CD8-positive, alpha-beta memory T cell (primary cell): ENCODE measurements at regions not wholly inside any gene's neighbourhood (a gene's known extent, or its start where the extent isn't known, plus 50 kb on each side); places are given as distances from the start of the nearest gene placed in this dataset.
"Not testable (repeated sequence)": the region's sequence is repeated elsewhere in the genome, so short reads cannot be mapped to it uniquely, and the experiment has no call there.

Source experiments
- CTCF ChIA-PET: fragments of 350-600 bp; sonication (Branson Sonifier 250); formaldehyde crosslinking; loops from one replicate; lab custom pipeline; 2021; ENCODE audit warnings: antibody characterized with exemption; lab: Charles Lee
- POLR2A ChIA-PET: fragments of 350-600 bp; sonication (Branson Sonifier 250); formaldehyde crosslinking; loops from one replicate; lab custom pipeline; 2021; ENCODE audit warnings: antibody characterized with exemption; lab: Charles Lee
- DNase-seq, 5 donors: peaks; one replicate each; pipeline versions ENCODE4 v3.0.0 to v3.0.0-alpha.2; 2020 to 2022; ENCODE audit warnings: mixed read lengths in 1 of 5
- H3K27ac ChIP-seq: one replicate; pipeline ENCODE4 v1.7.0; 2013; ENCODE audit warnings: low read depth, mild to moderate bottlenecking, low read length, moderate library complexity
- H3K27me3 ChIP-seq: 2 replicates; pipeline ENCODE4 v1.7.0; 2013; ENCODE audit warnings: low read length, mild to moderate bottlenecking; ENCODE audit not compliant: insufficient read depth, poor library complexity, severe bottlenecking
- H3K36me3 ChIP-seq: 2 replicates; pipeline ENCODE4 v1.7.0; 2013; ENCODE audit warnings: mild to moderate bottlenecking, low read length, moderate library complexity; ENCODE audit not compliant: insufficient read depth
- H3K4me1 ChIP-seq: 2 replicates; pipeline ENCODE4 v1.7.0; 2013; ENCODE audit warnings: mild to moderate bottlenecking, low read length, moderate library complexity; ENCODE audit not compliant: insufficient read depth
- H3K4me3 ChIP-seq: 2 replicates; pipeline ENCODE4 v1.7.0; 2013; ENCODE audit warnings: mild to moderate bottlenecking, low read length
- H3K9me3 ChIP-seq: 2 replicates; pipeline ENCODE4 v1.7.0; 2013; ENCODE audit warnings: mild to moderate bottlenecking, low read length
- H3K27ac Mint-ChIP-seq, 8 donors: one replicate each; pipeline ENCODE4 v1.8.0; 2020 to 2021; ENCODE audit warnings: mixed read lengths in 8 of 8, mild to moderate bottlenecking in 6 of 8, inconsistent platforms in 3 of 8, moderate library complexity in 3 of 8
- H3K27me3 Mint-ChIP-seq, 2 donors: one replicate each; pipeline ENCODE4 v1.8.0; 2020 to 2021; ENCODE audit warnings: mixed read lengths in 2 of 2, mild to moderate bottlenecking in 1 of 2, moderate library complexity in 1 of 2
- H3K36me3 Mint-ChIP-seq, 3 donors: one replicate each; pipeline ENCODE4 v1.8.0; 2020 to 2021; ENCODE audit warnings: mixed read lengths in 3 of 3, inconsistent platforms in 1 of 3, mild to moderate bottlenecking in 1 of 3
- H3K4me1 Mint-ChIP-seq, 3 donors: one replicate each; pipeline ENCODE4 v1.8.0; 2020 to 2021; ENCODE audit warnings: mixed read lengths in 3 of 3, inconsistent platforms in 1 of 3, mild to moderate bottlenecking in 1 of 3
- H3K4me3 Mint-ChIP-seq, 7 donors: one replicate each; pipeline ENCODE4 v1.8.0; 2020 to 2021; ENCODE audit warnings: mixed read lengths in 7 of 7, mild to moderate bottlenecking in 6 of 7, moderate library complexity in 4 of 7, inconsistent platforms in 2 of 7
- H3K9me3 Mint-ChIP-seq, 5 donors: one replicate each; pipeline ENCODE4 v1.8.0; 2020 to 2022; ENCODE audit warnings: mixed read lengths in 5 of 5, mild to moderate bottlenecking in 3 of 5, moderate library complexity in 2 of 5, inconsistent platforms in 1 of 5

- ChIA-PET POLR2A (no interaction called here), CTCF (no interaction called here)
- H3K27me3 Mint-ChIP-seq, result peaks cover 0 to 4% of the 10 kb centered on the region in 2 donors
- H3K36me3 Mint-ChIP-seq, result no peaks in the 10 kb centered on the region
- no peak overlapping the region for H3K27ac Mint-ChIP-seq
- Histone ChIP-seq H3K4me1 (no peaks in the 10 kb centered on the region), H3K36me3 (no peaks in the 10 kb centered on the region), H3K9me3 (no peaks in the 10 kb centered on the region), H3K27me3 (no peaks in the 10 kb centered on the region), H3K27ac (no peak overlapping the region), H3K4me3 (no peak overlapping the region)
- no peak for DNase-seq
- no peaks in the 10 kb centered on the region for H3K9me3 Mint-ChIP-seq
- H3K4me1 Mint-ChIP-seq, result no peaks in the 10 kb centered on the region
- H3K4me3 Mint-ChIP-seq, result no peak overlapping the region
These were observed 71.5 kb downstream of the COX7C start for GRCh38 chr5:86689103-86689729.

GRCh38 chr5:86709157-86709881, 91.6 kb downstream of the COX7C start:
- Histone ChIP-seq H3K9me3 (no peaks in the 10 kb centered on the region), H3K27ac (no peak overlapping the region), H3K4me1 (no peaks in the 10 kb centered on the region), H3K27me3 (no peaks in the 10 kb centered on the region), H3K4me3 (no peak overlapping the region), H3K36me3 (no peaks in the 10 kb centered on the region)
- ChIA-PET POLR2A (no interaction called here), CTCF (no interaction called here)
- H3K9me3 Mint-ChIP-seq, result no peaks in the 10 kb centered on the region
- H3K4me1 Mint-ChIP-seq, result no peaks in the 10 kb centered on the region
- H3K36me3 Mint-ChIP-seq, result peaks cover 0 to 2% (median 0%) of the 10 kb centered on the region in 3 donors
- no peak overlapping the region for H3K4me3 Mint-ChIP-seq
- DNase-seq, result no peak
- H3K27ac Mint-ChIP-seq, result no peak overlapping the region
- H3K27me3 Mint-ChIP-seq, result peaks cover 0 to 10% of the 10 kb centered on the region in 2 donors

GRCh38 chr5:86716121-86716520, 98.4 kb downstream of the COX7C start:
- Histone ChIP-seq H3K27ac (no peak overlapping the region), H3K36me3 (no peaks in the 10 kb centered on the region), H3K9me3 (no peaks in the 10 kb centered on the region), H3K4me3 (no peak overlapping the region), H3K4me1 (no peaks in the 10 kb centered on the region), H3K27me3 (no peaks in the 10 kb centered on the region)
- peaks cover 0 to 2% of the 10 kb centered on the region in 2 donors for H3K27me3 Mint-ChIP-seq
- H3K36me3 Mint-ChIP-seq, result no peaks in the 10 kb centered on the region
- POLR2A ChIA-PET, result no interaction called here
- DNase-seq, result no peak
- no peaks in the 10 kb centered on the region for H3K9me3 Mint-ChIP-seq
- H3K4me3 Mint-ChIP-seq, result no peak overlapping the region
- H3K4me1 Mint-ChIP-seq, result no peaks in the 10 kb centered on the region
- H3K27ac Mint-ChIP-seq, result no peak overlapping the region
- CTCF ChIA-PET, result no interaction called here

- H3K27me3 Mint-ChIP-seq, H3K27me3 ChIP-seq, CTCF ChIA-PET, H3K4me3 Mint-ChIP-seq, H3K9me3 ChIP-seq, H3K4me3 ChIP-seq, H3K27ac ChIP-seq, POLR2A ChIA-PET, H3K36me3 Mint-ChIP-seq, H3K4me1 Mint-ChIP-seq, H3K36me3 ChIP-seq, H3K4me1 ChIP-seq, DNase-seq, H3K27ac Mint-ChIP-seq: not testable (repeated sequence)
- H3K9me3 Mint-ChIP-seq, result peaks cover 9 to 35% (median 13%) of the 10 kb centered on the region in 5 donors
These were observed 113.8 kb downstream of the COX7C start for GRCh38 chr5:86731319-86732117.

GRCh38 chr5:86735370-86735769, 117.6 kb downstream of the COX7C start:
- peaks cover 21 to 34% (median 25%) of the 10 kb centered on the region in 5 donors for H3K9me3 Mint-ChIP-seq
- H3K36me3 ChIP-seq, result no peaks in the 10 kb centered on the region
- H3K9me3 ChIP-seq, result peaks cover 7% of the 10 kb centered on the region
- no peaks in the 10 kb centered on the region for H3K4me1 ChIP-seq
- no peak overlapping the region for H3K27ac ChIP-seq
- H3K27me3 ChIP-seq, result no peaks in the 10 kb centered on the region
- no peak overlapping the region for H3K4me3 Mint-ChIP-seq
- H3K27me3 Mint-ChIP-seq, result peaks cover 0 to 3% of the 10 kb centered on the region in 2 donors
- H3K4me3 ChIP-seq, result no peak overlapping the region
- peaks cover 0 to 4% (median 0%) of the 10 kb centered on the region in 3 donors for H3K36me3 Mint-ChIP-seq
- POLR2A ChIA-PET, result no interaction called here
- H3K4me1 Mint-ChIP-seq, result no peaks in the 10 kb centered on the region
- no peak overlapping the region for H3K27ac Mint-ChIP-seq
- no peak for DNase-seq
- CTCF ChIA-PET, result no interaction called here

GRCh38 chr5:86737579-86737978, 119.8 kb downstream of the COX7C start:
- no peak overlapping the region for H3K4me3 ChIP-seq
- H3K9me3 Mint-ChIP-seq, result peaks cover 21 to 32% (median 27%) of the 10 kb centered on the region in 5 donors
- H3K4me1 Mint-ChIP-seq, result no peaks in the 10 kb centered on the region
- H3K27ac ChIP-seq, result no peak overlapping the region
- peaks cover 7% of the 10 kb centered on the region for H3K9me3 ChIP-seq
- ChIA-PET CTCF (no interaction called here), POLR2A (no interaction called here)
- no peak overlapping the region for H3K4me3 Mint-ChIP-seq
- H3K27me3 Mint-ChIP-seq, result peaks cover 2 to 3% of the 10 kb centered on the region in 2 donors
- no peaks in the 10 kb centered on the region for H3K4me1 ChIP-seq
- no peaks in the 10 kb centered on the region for H3K36me3 ChIP-seq
- H3K27me3 ChIP-seq, result no peaks in the 10 kb centered on the region
- H3K27ac Mint-ChIP-seq, result no peak overlapping the region
- no peak for DNase-seq
- H3K36me3 Mint-ChIP-seq, result peaks cover 0 to 4% (median 0%) of the 10 kb centered on the region in 3 donors

GRCh38 chr5:86748538-86749105, 130.9 kb downstream of the COX7C start:
- no peak for DNase-seq
- no peaks in the 10 kb centered on the region for H3K27me3 Mint-ChIP-seq
- no peak overlapping the region for H3K27ac ChIP-seq
- H3K4me3 ChIP-seq, result no peak overlapping the region
- ChIA-PET POLR2A (no interaction called here), CTCF (no interaction called here)
- H3K36me3 ChIP-seq, result no peaks in the 10 kb centered on the region
- H3K27me3 ChIP-seq, result no peaks in the 10 kb centered on the region
- H3K4me1 Mint-ChIP-seq, result no peaks in the 10 kb centered on the region
- H3K27ac Mint-ChIP-seq, result no peak overlapping the region
- no peaks in the 10 kb centered on the region for H3K9me3 ChIP-seq
- no peaks in the 10 kb centered on the region for H3K36me3 Mint-ChIP-seq
- no peaks in the 10 kb centered on the region for H3K9me3 Mint-ChIP-seq
- H3K4me3 Mint-ChIP-seq, result no peak overlapping the region
- H3K4me1 ChIP-seq, result no peaks in the 10 kb centered on the region

GRCh38 chr5:86749841-86750240, 132.1 kb downstream of the COX7C start:
- H3K4me1 ChIP-seq, result no peaks in the 10 kb centered on the region
- no peaks in the 10 kb centered on the region for H3K9me3 ChIP-seq
- no peak overlapping the region for H3K4me3 Mint-ChIP-seq
- H3K9me3 Mint-ChIP-seq, result no peaks in the 10 kb centered on the region
- no peak overlapping the region for H3K4me3 ChIP-seq
- no peaks in the 10 kb centered on the region for H3K27me3 Mint-ChIP-seq
- ChIA-PET CTCF (no interaction called here), POLR2A (no interaction called here)
- no peak overlapping the region for H3K27ac Mint-ChIP-seq
- no peaks in the 10 kb centered on the region for H3K36me3 ChIP-seq
- no peak for DNase-seq
- no peaks in the 10 kb centered on the region for H3K4me1 Mint-ChIP-seq
- no peaks in the 10 kb centered on the region for H3K36me3 Mint-ChIP-seq
- H3K27me3 ChIP-seq, result no peaks in the 10 kb centered on the region
- H3K27ac ChIP-seq, result no peak overlapping the region
